Esophagus squamous epithelium (tissue), 5 donors: ENCODE measurements at regions not wholly inside any gene's neighbourhood (a gene's known extent, or its start where the extent isn't known, plus 50 kb on each side); places are given as distances from the start of the nearest gene placed in this dataset.

Experiments used
- DNase-seq: peaks from one replicate; lab custom pipeline; 2025; lab: John Stamatoyannopoulos, UW
- H3K27ac ChIP-seq, 4 donors: fragments of 200-600 bp; sonication (generic); one replicate each; pipeline ENCODE4 v1.5.1; 2016 to 2019; ENCODE audit warnings: mild to moderate bottlenecking in 1 of 4
- H3K27me3 ChIP-seq, 4 donors: fragments of 200-600 bp; sonication (generic); 1 replicate in 3 of 4; 2 replicates in 1 of 4; pipeline versions ENCODE4 v1.5.1 to v1.6.0; 2017 to 2021; ENCODE audit warnings: antibody characterized with exemption in 1 of 4
- H3K36me3 ChIP-seq, 3 donors: fragments of 200-600 bp; sonication (generic); one replicate each; pipeline ENCODE4 v1.5.1; 2016 to 2019
- H3K4me1 ChIP-seq, 3 donors: fragments of 200-600 bp; sonication (generic); one replicate each; pipeline ENCODE4 v1.5.1; 2017 to 2019
- H3K4me3 ChIP-seq, 4 donors: fragments of 200-600 bp; sonication (generic); 1 replicate in 3 of 4; 2 replicates in 1 of 4; pipeline ENCODE4 v1.5.1; 2016 to 2019; ENCODE audit warnings: mild to moderate bottlenecking in 2 of 4, moderate library complexity in 1 of 4
- H3K9me3 ChIP-seq, 3 donors: fragments of 200-600 bp; sonication (generic); one replicate each; pipeline ENCODE4 v1.5.1; 2016 to 2019
- CTCF ChIP-seq, 6 experiments: fragments of 450-650 bp in 4 of 6; fragments of 200-600 bp in 2 of 6; sonication (generic) in 2 of 6; IDR thresholded peaks; one replicate each; pipeline ENCODE4 v1.5.1; 2016 to 2019; ENCODE audit warnings: antibody characterized with exemption in 6 of 6, mild to moderate bottlenecking in 4 of 6, moderate library complexity in 4 of 6
- POLR2A ChIP-seq, 4 donors: fragments of 450-650 bp; IDR thresholded peaks; one replicate each; pipeline ENCODE4 v1.6.1; 2017; ENCODE audit warnings: antibody characterized with exemption in 4 of 4, mild to moderate bottlenecking in 4 of 4, moderate library complexity in 3 of 4
- WGBS, 2 donors: methylation state at CpG; one replicate each; pipeline ENCODE4 v1.1.5; 2018; 5-methylcytosine and 5-hydroxymethylcytosine counted together
- intact Hi-C: fragments of 100-400 bp; cut with DNase I; formaldehyde crosslinking; loops from one replicate; pipeline ENCODE4 v1.15.0; 2022
- donor health status: DM: yes; HTN: yes; CAD: no.

GRCh38 chr14:44291366-44291915 lies 215.6 kb downstream of the FSCB start:
- no peaks in the 10 kb centered on the region for H3K27me3 ChIP-seq
- no peaks in the 10 kb centered on the region for H3K4me1 ChIP-seq
- H3K4me3 ChIP-seq, result no peak overlapping the region
- WGBS, 2 donors, result 73 to 75% methylated on average over 8 of the region's 8 CpGs
- intact Hi-C loops, result no loop called here
- TF ChIP-seq POLR2A (IDR thresholded peaks at IDR 0.05), result no peak
- TF ChIP-seq CTCF (IDR thresholded peaks at IDR 0.05), result no peak
- no peaks in the 10 kb centered on the region for H3K9me3 ChIP-seq
- DNase-seq, result no peak
- H3K27ac ChIP-seq, result no peak overlapping the region
- no peaks in the 10 kb centered on the region for H3K36me3 ChIP-seq

GRCh38 chr14:44287858-44288257 lies 219.2 kb downstream of the FSCB start:
- H3K4me3 ChIP-seq, result no peak overlapping the region
- intact Hi-C loops, result no loop called here
- TF ChIP-seq POLR2A (IDR thresholded peaks at IDR 0.05) (no peak), CTCF (IDR thresholded peaks at IDR 0.05) (no peak)
- no peaks in the 10 kb centered on the region for H3K36me3 ChIP-seq
- WGBS, 2 donors, result 89 to 95% methylated on average over 2 of the region's 2 CpGs
- H3K4me1 ChIP-seq, result no peaks in the 10 kb centered on the region
- H3K9me3 ChIP-seq, result no peaks in the 10 kb centered on the region
- no peaks in the 10 kb centered on the region for H3K27me3 ChIP-seq
- DNase-seq, result no peak
- H3K27ac ChIP-seq, result no peak overlapping the region

GRCh38 chr14:44286201-44286600 lies 220.9 kb downstream of the FSCB start:
- intact Hi-C loops, result no loop called here

GRCh38 chr14:44283836-44284235 lies 223.2 kb downstream of the FSCB start:
- WGBS, 2 donors, result 41 to 43% methylated on average over 1 of the region's 1 CpG
- no peaks in the 10 kb centered on the region for H3K4me1 ChIP-seq
- H3K36me3 ChIP-seq, result no peaks in the 10 kb centered on the region
- no peak overlapping the region for H3K4me3 ChIP-seq
- no peaks in the 10 kb centered on the region for H3K27me3 ChIP-seq
- H3K9me3 ChIP-seq, result no peaks in the 10 kb centered on the region
- intact Hi-C loops, result no loop called here
- no peak overlapping the region for H3K27ac ChIP-seq
- DNase-seq, result no peak
- TF ChIP-seq POLR2A (IDR thresholded peaks at IDR 0.05) (no peak), CTCF (IDR thresholded peaks at IDR 0.05) (no peak)

More at GRCh38 chr14:44286201-44286600, 220.9 kb downstream of the FSCB start:
- H3K4me1 ChIP-seq, result no peaks in the 10 kb centered on the region
- no peak overlapping the region for H3K27ac ChIP-seq
- 77 to 82% methylated on average over 2 of the region's 2 CpGs for WGBS, 2 donors
- TF ChIP-seq CTCF (IDR thresholded peaks at IDR 0.05), result no peak
- TF ChIP-seq POLR2A (IDR thresholded peaks at IDR 0.05), result no peak
- H3K27me3 ChIP-seq, result no peaks in the 10 kb centered on the region
- no peaks in the 10 kb centered on the region for H3K36me3 ChIP-seq
- no peak overlapping the region for H3K4me3 ChIP-seq
- no peak for DNase-seq
- H3K9me3 ChIP-seq, result no peaks in the 10 kb centered on the region

GRCh38 chr14:44279357-44279756 lies 227.7 kb downstream of the FSCB start:
- TF ChIP-seq CTCF (IDR thresholded peaks at IDR 0.05), result no peak
- TF ChIP-seq POLR2A (IDR thresholded peaks at IDR 0.05), result no peak
- 35 to 42% methylated on average over 1 of the region's 1 CpG for WGBS, 2 donors
- H3K27me3 ChIP-seq, result no peaks in the 10 kb centered on the region

More at GRCh38 chr14:44279357-44279756, 227.7 kb downstream of the FSCB start:
- Histone ChIP-seq H3K9me3 (no peaks in the 10 kb centered on the region), H3K4me1 (no peaks in the 10 kb centered on the region), H3K27ac (no peak overlapping the region), H3K36me3 (no peaks in the 10 kb centered on the region), H3K4me3 (no peak overlapping the region)
- intact Hi-C loops, result no loop called here
- no peak for DNase-seq
